OCI-LY7 (cell line): ENCODE measurements at regions not wholly inside any gene's neighbourhood (a gene's known extent, or its start where the extent isn't known, plus 50 kb on each side); places are given as distances from the start of the nearest gene placed in this dataset.

Source experiments
- CTCF ChIP-seq: fragments of 200-600 bp; sonication (generic); conservative IDR thresholded peaks from 2 replicates; pipeline ENCODE4 v1.5.1; 2014; ENCODE audit warnings: mild to moderate bottlenecking, antibody characterized with exemption, low read length, moderate library complexity, mixed read lengths
- EZH2phosphoT487 ChIP-seq: fragments of 200-600 bp; sonication (generic); IDR thresholded peaks from 2 replicates; pipeline ENCODE4 v1.6.1; 2018; ENCODE audit warnings: low read depth, borderline replicate concordance, mild to moderate bottlenecking, mixed run types, antibody characterized with exemption, low read length, moderate library complexity, mixed read lengths

GRCh38 chr13:67318860-67319259 lies 88.7 kb upstream of the PCDH9 start:
- no peak for TF ChIP-seq CTCF
- no peak for TF ChIP-seq EZH2phosphoT487
